ENCODE measurements at regions not wholly inside any gene's neighbourhood (a gene's known extent, or its start where the extent isn't known, plus 50 kb on each side); places are given as distances from the start of the nearest gene placed in this dataset.

DNA sequence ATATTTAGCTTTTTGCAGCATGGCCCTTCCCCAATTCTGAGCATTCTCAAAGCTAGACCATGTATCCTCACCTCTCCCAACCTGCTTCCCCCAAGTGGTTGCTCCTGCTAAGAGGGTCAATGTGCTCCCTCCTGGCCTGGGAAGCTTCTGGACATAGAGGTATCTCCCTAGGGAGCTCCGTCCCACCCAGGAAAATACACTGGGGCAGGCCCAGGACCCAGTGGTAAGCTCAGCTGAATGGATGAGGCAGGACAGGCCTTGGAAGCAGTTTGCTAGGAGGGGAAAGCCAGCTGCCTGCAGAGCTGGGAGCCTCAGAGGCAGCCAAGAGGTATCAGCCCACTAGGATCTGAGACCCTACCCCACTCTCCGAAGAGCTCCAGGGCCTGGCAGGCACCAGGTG, 1721.6 kb downstream of the TP53TG3F start:
- H3K36me3 Mint-ChIP-seq = peaks cover 64% of the 10 kb centered on the region
- H3K27me3 Mint-ChIP-seq (ENCODE audit: low read depth) = peaks cover 15% of the 10 kb centered on the region
- DNase-seq (ENCODE audit: low spot score) (no peak), ATAC-seq (no peak)
- no peak overlapping the region for H3K27ac Mint-ChIP-seq
- ChIA-PET POLR2A (no interaction called here), CTCF (no interaction called here)
- peaks cover 68% of the 10 kb centered on the region for H3K9me3 Mint-ChIP-seq
- H3K4me1 Mint-ChIP-seq = no peaks in the 10 kb centered on the region
- TF ChIP-seq, protein P1, sequence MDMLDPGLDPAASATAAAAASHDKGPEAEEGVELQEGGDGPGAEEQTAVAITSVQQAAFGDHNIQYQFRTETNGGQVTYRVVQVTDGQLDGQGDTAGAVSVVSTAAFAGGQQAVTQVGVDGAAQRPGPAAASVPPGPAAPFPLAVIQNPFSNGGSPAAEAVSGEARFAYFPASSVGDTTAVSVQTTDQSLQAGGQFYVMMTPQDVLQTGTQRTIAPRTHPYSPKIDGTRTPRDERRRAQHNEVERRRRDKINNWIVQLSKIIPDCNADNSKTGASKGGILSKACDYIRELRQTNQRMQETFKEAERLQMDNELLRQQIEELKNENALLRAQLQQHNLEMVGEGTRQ (CRISPR knock-in tag; IDR thresholded peaks at IDR 0.05) = no peak
- no peak for TF ChIP-seq ZBTB21 (CRISPR knock-in tag; IDR thresholded peaks at IDR 0.05; ENCODE audit: borderline replicate concordance)
- no peak for TF ChIP-seq FOXK1 (CRISPR knock-in tag; IDR thresholded peaks at IDR 0.05)
- no peak for TF ChIP-seq TCF7 (CRISPR knock-in tag; IDR thresholded peaks at IDR 0.05; ENCODE audit: low read depth)
- TF ChIP-seq TP53 (CRISPR knock-in tag; IDR thresholded peaks at IDR 0.05) = no peak
- TF ChIP-seq ZNF423 (CRISPR knock-in tag; IDR thresholded peaks at IDR 0.05) = no peak
- TF ChIP-seq, protein P2, sequence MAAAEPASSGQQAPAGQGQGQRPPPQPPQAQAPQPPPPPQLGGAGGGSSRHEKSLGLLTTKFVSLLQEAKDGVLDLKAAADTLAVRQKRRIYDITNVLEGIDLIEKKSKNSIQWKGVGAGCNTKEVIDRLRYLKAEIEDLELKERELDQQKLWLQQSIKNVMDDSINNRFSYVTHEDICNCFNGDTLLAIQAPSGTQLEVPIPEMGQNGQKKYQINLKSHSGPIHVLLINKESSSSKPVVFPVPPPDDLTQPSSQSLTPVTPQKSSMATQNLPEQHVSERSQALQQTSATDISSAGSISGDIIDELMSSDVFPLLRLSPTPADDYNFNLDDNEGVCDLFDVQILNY (CRISPR knock-in tag; IDR thresholded peaks at IDR 0.05) = no peak
- no peak for TF ChIP-seq FOXJ3 (CRISPR knock-in tag; IDR thresholded peaks at IDR 0.05; ENCODE audit: borderline replicate concordance)
- TF ChIP-seq EMX1 (CRISPR knock-in tag; IDR thresholded peaks at IDR 0.05) = no peak
- no peak for TF ChIP-seq CBFB (CRISPR knock-in tag; IDR thresholded peaks at IDR 0.05; ENCODE audit: low read depth)
- no peak for TF ChIP-seq GABPB1 (CRISPR knock-in tag; IDR thresholded peaks at IDR 0.05)
- no peak for TF ChIP-seq NFATC4 (CRISPR knock-in tag; IDR thresholded peaks at IDR 0.05)
- TF ChIP-seq USF1 (CRISPR knock-in tag; IDR thresholded peaks at IDR 0.05) = no peak
- TF ChIP-seq, protein P3, sequence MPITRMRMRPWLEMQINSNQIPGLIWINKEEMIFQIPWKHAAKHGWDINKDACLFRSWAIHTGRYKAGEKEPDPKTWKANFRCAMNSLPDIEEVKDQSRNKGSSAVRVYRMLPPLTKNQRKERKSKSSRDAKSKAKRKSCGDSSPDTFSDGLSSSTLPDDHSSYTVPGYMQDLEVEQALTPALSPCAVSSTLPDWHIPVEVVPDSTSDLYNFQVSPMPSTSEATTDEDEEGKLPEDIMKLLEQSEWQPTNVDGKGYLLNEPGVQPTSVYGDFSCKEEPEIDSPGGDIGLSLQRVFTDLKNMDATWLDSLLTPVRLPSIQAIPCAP (CRISPR knock-in tag; IDR thresholded peaks at IDR 0.05) = no peak
- TF ChIP-seq, protein P4, sequence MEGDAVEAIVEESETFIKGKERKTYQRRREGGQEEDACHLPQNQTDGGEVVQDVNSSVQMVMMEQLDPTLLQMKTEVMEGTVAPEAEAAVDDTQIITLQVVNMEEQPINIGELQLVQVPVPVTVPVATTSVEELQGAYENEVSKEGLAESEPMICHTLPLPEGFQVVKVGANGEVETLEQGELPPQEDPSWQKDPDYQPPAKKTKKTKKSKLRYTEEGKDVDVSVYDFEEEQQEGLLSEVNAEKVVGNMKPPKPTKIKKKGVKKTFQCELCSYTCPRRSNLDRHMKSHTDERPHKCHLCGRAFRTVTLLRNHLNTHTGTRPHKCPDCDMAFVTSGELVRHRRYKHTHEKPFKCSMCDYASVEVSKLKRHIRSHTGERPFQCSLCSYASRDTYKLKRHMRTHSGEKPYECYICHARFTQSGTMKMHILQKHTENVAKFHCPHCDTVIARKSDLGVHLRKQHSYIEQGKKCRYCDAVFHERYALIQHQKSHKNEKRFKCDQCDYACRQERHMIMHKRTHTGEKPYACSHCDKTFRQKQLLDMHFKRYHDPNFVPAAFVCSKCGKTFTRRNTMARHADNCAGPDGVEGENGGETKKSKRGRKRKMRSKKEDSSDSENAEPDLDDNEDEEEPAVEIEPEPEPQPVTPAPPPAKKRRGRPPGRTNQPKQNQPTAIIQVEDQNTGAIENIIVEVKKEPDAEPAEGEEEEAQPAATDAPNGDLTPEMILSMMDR (IDR thresholded peaks at IDR 0.05) = no peak
- TF ChIP-seq GRHL2 (CRISPR knock-in tag; IDR thresholded peaks at IDR 0.05; ENCODE audit: insufficient replicate concordance, severe bottlenecking) = no peak
- TF ChIP-seq GTF2I (CRISPR knock-in tag; conservative IDR thresholded peaks at IDR 0.05) = no peak
- TF ChIP-seq, protein P5, sequence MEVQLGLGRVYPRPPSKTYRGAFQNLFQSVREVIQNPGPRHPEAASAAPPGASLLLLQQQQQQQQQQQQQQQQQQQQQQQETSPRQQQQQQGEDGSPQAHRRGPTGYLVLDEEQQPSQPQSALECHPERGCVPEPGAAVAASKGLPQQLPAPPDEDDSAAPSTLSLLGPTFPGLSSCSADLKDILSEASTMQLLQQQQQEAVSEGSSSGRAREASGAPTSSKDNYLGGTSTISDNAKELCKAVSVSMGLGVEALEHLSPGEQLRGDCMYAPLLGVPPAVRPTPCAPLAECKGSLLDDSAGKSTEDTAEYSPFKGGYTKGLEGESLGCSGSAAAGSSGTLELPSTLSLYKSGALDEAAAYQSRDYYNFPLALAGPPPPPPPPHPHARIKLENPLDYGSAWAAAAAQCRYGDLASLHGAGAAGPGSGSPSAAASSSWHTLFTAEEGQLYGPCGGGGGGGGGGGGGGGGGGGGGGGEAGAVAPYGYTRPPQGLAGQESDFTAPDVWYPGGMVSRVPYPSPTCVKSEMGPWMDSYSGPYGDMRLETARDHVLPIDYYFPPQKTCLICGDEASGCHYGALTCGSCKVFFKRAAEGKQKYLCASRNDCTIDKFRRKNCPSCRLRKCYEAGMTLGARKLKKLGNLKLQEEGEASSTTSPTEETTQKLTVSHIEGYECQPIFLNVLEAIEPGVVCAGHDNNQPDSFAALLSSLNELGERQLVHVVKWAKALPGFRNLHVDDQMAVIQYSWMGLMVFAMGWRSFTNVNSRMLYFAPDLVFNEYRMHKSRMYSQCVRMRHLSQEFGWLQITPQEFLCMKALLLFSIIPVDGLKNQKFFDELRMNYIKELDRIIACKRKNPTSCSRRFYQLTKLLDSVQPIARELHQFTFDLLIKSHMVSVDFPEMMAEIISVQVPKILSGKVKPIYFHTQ (CRISPR knock-in tag; IDR thresholded peaks at IDR 0.05) = no peak
- no peak for TF ChIP-seq ATF1 (CRISPR knock-in tag; IDR thresholded peaks at IDR 0.05)
- no peak for TF ChIP-seq ZNF396 (CRISPR knock-in tag; IDR thresholded peaks at IDR 0.05; ENCODE audit: borderline replicate concordance)
- no peak overlapping the region for H3K4me3 Mint-ChIP-seq

Measured in WTC11 (cell line).